GM12874 (cell line): ENCODE measurements at regions not wholly inside any gene's neighbourhood (a gene's known extent, or its start where the extent isn't known, plus 50 kb on each side); places are given as distances from the start of the nearest gene placed in this dataset.

ENCODE experiments used
- CTCF ChIP-seq: IDR thresholded peaks from 2 replicates; pipeline ENCODE4 v1.5.1; 2011; ENCODE audit warnings: low read depth, mild to moderate bottlenecking, control low read depth, low read length, moderate library complexity; ENCODE audit not compliant: insufficient read depth

GRCh38 chr7:13447637-13448036, 541.8 kb downstream of the ETV1 start:
- TF ChIP-seq CTCF, result no peak

DNA sequence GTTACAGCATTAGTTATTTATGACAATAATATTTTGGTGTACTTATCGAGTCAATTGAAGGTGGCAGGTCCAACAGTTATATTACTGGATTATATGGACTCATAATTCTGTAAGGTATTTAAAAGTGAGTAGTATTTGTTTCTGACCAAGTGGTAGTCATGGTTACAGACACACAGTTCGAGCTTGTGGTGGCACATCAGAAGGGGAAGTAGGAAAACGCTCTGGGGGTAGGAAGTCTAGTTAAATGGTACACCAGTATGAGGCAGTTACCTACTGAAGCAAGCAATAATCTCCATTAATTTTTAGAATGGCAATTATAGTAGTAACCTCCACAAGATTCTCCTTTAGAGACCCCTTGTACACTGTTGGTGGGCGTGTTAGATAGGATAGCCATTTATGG, 541.2 kb downstream of the ETV1 start:
- no peak for TF ChIP-seq CTCF

DNA sequence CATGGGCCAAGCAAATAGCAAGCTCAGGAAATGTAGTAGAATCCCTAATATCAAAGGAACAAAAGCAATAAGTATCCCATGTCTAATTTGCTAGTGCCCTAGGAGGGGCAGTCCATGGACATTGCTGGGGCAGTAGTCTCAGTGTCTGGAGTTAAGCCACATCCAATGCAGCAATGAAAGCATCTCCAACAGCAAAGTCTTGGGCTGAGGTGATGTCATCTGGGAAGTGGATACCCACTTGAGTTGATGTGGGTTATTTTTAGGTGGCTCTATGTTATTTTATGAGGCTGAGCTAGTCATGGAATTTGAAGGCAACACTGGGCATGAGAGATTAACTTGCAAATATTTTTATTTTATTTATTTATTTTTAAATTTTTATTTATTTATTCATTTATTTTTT, 540.0 kb downstream of the ETV1 start:
- TF ChIP-seq CTCF, result no peak

DNA sequence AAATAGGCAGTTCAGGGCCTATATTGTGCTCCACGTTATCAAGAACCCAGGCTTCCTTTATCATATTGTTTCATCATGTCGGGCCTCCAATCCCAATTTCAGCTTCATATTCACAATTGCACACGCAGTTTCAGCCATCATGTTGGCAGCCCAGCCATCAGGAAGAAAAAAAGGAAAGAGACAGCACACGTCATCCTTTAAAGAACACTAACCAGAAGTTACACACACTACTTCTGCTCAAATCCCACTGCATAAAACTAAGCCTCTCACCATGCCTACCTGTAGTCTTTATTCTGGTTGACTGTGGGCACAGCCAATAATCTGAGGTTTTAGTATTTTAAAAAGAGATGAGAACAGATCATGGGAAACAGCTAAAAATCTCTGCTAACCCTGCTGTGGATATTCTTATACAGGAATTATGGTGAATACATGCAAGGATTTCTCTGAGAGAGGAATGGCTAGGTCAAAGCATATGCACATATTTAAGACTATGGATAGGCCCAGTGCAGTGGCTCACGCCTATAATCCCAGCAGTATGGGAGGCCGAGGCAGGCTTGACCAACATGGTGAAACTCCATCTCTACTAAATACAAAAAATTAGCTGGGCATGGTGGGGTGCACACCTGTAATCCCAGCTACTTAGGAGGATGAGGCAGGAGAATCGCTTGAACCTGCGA, 534.4 kb downstream of the ETV1 start:
- no peak for TF ChIP-seq CTCF

- TF ChIP-seq CTCF, result no peak
Observed at GRCh38 chr7:13457790-13458189, 531.7 kb downstream of the ETV1 start.

GRCh38 chr7:13466874-13467547, 522.5 kb downstream of the ETV1 start:
- no peak for TF ChIP-seq CTCF

DNA sequence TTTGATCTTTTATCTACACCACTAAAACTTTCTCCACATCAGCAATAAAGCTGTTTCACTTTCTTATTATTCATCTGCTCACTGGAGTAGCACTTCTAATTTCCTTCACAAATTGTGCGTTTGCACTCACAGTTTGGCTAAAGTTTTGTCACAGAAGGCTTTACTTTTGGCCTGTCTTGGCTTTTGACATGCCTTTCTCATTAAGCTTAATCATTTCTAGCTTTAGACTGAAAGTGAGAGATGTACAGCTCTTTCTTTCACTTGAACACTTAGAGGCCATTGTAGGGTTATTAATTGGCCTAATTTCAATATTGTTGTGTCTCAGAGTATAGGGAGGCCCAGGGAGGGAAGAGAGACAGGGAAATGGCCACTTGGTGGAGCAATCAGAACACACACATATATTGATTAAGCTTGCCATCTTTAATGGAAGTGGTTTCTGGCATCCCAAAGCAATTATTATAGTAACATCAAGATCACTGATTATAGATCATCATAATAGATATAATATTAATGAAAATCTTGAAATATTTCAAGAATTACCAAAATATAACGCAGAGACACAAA, 512.5 kb downstream of the ETV1 start:
- no peak for TF ChIP-seq CTCF
